AG09309 (cell line): ENCODE measurements at regions not wholly inside any gene's neighbourhood (a gene's known extent, or its start where the extent isn't known, plus 50 kb on each side); places are given as distances from the start of the nearest gene placed in this dataset.

Experiments used
- DNase-seq: peaks from one replicate; pipeline ENCODE4 v3.0.0-alpha.2; 2010; ENCODE audit warnings: low read depth
- H3K4me3 ChIP-seq: 2 replicates; pipeline ENCODE4 v1.5.1; 2011; ENCODE audit warnings: mild to moderate bottlenecking, low read depth, low read length, moderate library complexity; ENCODE audit not compliant: control insufficient read depth
- TF ChIP-seq, protein P1 (sequence below): IDR thresholded peaks from 2 replicates; pipeline ENCODE4 v1.5.1; 2011; ENCODE audit warnings: mild to moderate bottlenecking, low read depth, low read length, inconsistent platforms; ENCODE audit not compliant: insufficient read depth, control insufficient read depth; ENCODE audit errors: missing control alignments

GRCh38 chr2:23220513-23221094 is 164.4 kb upstream of the KLHL29 start:
- TF ChIP-seq, protein P1, sequence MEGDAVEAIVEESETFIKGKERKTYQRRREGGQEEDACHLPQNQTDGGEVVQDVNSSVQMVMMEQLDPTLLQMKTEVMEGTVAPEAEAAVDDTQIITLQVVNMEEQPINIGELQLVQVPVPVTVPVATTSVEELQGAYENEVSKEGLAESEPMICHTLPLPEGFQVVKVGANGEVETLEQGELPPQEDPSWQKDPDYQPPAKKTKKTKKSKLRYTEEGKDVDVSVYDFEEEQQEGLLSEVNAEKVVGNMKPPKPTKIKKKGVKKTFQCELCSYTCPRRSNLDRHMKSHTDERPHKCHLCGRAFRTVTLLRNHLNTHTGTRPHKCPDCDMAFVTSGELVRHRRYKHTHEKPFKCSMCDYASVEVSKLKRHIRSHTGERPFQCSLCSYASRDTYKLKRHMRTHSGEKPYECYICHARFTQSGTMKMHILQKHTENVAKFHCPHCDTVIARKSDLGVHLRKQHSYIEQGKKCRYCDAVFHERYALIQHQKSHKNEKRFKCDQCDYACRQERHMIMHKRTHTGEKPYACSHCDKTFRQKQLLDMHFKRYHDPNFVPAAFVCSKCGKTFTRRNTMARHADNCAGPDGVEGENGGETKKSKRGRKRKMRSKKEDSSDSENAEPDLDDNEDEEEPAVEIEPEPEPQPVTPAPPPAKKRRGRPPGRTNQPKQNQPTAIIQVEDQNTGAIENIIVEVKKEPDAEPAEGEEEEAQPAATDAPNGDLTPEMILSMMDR, result no peak
- DNase-seq, result no peak
- H3K4me3 ChIP-seq, result no peak overlapping the region

DNA sequence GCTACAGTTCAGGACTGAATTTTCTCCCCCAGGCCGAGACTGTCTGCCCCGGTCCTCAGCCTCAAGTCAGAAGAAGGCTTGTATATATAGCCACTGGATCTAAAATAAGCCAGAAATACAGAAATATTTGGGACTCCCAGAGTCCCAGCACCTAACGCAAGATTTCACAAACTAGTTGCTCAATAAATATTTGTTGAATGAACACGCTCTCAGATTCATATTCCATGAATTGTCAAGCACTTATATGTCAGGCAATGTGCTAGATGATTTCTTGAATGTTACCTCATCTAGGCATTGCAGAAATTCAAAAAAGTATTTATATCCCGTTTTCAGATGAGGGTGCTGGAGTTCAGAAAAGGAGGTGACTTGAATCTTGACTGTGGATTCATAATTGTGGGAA is 163.7 kb upstream of the KLHL29 start:
- H3K4me3 ChIP-seq, result no peak overlapping the region
- TF ChIP-seq, protein P1, result no peak

DNA sequence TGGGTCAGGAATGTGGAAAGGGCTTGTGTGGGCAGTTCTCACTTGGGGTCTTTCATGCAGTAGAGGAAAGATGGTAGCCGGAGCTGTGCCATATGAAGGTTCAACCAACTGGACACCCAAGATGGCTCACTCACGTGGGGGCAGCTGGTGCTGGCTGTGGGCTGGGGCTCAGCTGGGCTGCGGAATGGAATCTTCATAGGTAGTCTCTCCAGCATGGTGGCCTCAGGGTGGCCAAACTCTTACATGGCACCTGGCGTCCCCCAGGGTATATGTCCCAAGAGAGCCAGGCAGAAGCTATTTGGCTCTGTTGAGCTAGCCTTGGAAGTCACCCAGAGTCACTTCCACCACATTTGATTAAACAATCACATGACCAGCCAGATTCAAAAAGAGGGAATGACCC is 163.1 kb upstream of the KLHL29 start:
- no peak overlapping the region for H3K4me3 ChIP-seq
- no peak for DNase-seq
- TF ChIP-seq, protein P1, result no peak

More for the DNA sequence above, 163.7 kb upstream of the KLHL29 start:
- no peak for DNase-seq

DNA sequence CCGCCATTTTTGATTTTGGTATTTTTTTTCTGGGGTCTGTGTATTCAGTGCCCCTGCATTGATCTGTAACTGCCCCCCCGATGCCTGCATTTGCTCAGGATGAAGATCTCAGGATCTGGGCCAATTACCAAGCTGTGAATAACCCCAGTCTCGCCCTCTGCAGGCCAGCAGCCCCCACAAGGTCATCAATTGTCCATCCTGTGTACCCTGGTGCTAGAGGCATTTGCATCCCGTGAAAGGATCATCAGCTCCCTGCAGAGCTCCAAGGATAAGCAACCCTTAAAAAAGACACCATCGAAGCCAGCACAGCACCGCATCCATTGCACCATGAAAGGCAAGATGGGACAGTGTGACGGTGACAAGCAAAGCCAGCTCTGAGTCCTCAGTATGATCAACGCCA is 154.1 kb upstream of the KLHL29 start:
- TF ChIP-seq, protein P1, result no peak
- DNase-seq, result no peak
- no peak overlapping the region for H3K4me3 ChIP-seq

GRCh38 chr2:23231865-23232264 is 153.1 kb upstream of the KLHL29 start:
- TF ChIP-seq, protein P1, result no peak
- DNase-seq, result no peak
- no peak overlapping the region for H3K4me3 ChIP-seq

DNA sequence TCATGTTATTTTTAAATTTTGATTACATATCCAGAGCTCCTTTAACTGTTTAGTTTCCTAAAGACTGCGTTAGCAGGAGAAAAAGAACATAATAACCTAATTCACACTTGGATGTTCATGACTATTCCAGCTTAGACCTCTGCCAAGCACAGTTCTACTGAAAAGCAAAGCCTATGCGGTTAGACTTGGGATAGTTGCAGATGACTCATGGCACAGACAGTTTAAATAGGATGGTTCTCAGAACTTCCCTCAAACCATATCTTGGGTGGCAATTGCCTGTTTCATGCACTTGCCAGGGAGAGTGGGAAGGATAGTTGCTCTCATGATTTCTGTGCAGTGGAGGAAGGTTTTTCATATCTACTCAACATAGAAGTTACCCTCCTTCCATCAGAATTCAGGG is 149.7 kb upstream of the KLHL29 start:
- TF ChIP-seq, protein P1, result no peak
- no peak for DNase-seq
- H3K4me3 ChIP-seq, result no peak overlapping the region

DNA sequence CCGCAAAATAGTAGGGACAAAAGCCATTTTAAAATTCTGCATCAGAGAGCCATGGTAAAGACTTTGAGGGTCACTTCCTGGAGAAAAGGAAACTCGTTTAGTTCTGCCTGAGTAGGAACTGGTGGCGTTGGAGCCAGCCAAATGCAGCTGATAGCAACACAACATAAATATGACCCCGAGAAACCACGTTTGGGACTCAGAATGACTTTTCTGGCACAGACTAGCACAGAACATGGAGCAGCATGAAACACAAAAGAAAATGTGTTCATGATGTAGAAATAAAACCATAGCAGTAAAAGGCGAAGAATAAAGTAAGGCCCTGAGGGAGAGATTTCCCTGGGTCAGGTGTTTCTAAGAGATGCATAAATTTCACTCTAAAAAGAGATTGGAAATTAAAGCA is 149.2 kb upstream of the KLHL29 start:
- H3K4me3 ChIP-seq, result no peak overlapping the region
- DNase-seq, result no peak
- TF ChIP-seq, protein P1, result no peak
